HepG2 (cell line): ENCODE measurements at regions not wholly inside any gene's neighbourhood (a gene's known extent, or its start where the extent isn't known, plus 50 kb on each side); places are given as distances from the start of the nearest gene placed in this dataset.

Experiments used
- ARID5B ChIP-seq: IDR thresholded peaks from 2 replicates; pipeline ENCODE4 v1.4.0; 2020; ENCODE audit warnings: mild to moderate bottlenecking, missing genetic modification reagents
- ATF3 ChIP-seq: sonication (generic); formaldehyde crosslinking; IDR thresholded peaks from 2 replicates; pipeline ENCODE4 v1.4.0; 2020; ENCODE audit warnings: missing genetic modification reagents
- CC2D1A ChIP-seq: sonication (generic); formaldehyde crosslinking; IDR thresholded peaks from 2 replicates; pipeline ENCODE4 v1.8.1; 2023; ENCODE audit warnings: mild to moderate bottlenecking, missing genetic modification reagents
- E2F1 ChIP-seq: sonication (generic); formaldehyde crosslinking; IDR thresholded peaks from 2 replicates; pipeline ENCODE4 v1.5.0; 2020; ENCODE audit warnings: missing genetic modification reagents
- ELF3 ChIP-seq: IDR thresholded peaks from 2 replicates; pipeline ENCODE4 v1.6.1; 2016; ENCODE audit warnings: missing genetic modification reagents, missing compliant biosample characterization
- FOSL1 ChIP-seq: sonication (generic); formaldehyde crosslinking; IDR thresholded peaks from 2 replicates; pipeline ENCODE4 v1.9.0; 2021; ENCODE audit warnings: missing genetic modification reagents, borderline replicate concordance
- FOXP4 ChIP-seq: sonication (generic); formaldehyde crosslinking; IDR thresholded peaks from 2 replicates; pipeline ENCODE4 v1.4.0; 2020; ENCODE audit warnings: missing genetic modification reagents
- SUZ12 ChIP-seq: fragments of 150-350 bp; IDR thresholded peaks from 2 replicates; pipeline ENCODE4 v1.6.1; 2014; ENCODE audit warnings: low read depth, low read length
- TFDP1 ChIP-seq: IDR thresholded peaks from 2 replicates; pipeline ENCODE4 v1.6.1; 2016; ENCODE audit warnings: missing compliant biosample characterization, missing genetic modification reagents, borderline replicate concordance
- ZNF138 ChIP-seq: sonication (generic); formaldehyde crosslinking; IDR thresholded peaks from 2 replicates; pipeline ENCODE4 v1.5.0; 2020; ENCODE audit warnings: mild to moderate bottlenecking, low read depth, missing genetic modification reagents
- ZNF468 ChIP-seq: sonication (generic); formaldehyde crosslinking; IDR thresholded peaks from 2 replicates; pipeline ENCODE4 v1.8.0; 2022; ENCODE audit warnings: mild to moderate bottlenecking, moderate library complexity, missing genetic modification reagents
- ZNF768 ChIP-seq: sonication (generic); formaldehyde crosslinking; IDR thresholded peaks from 2 replicates; pipeline ENCODE4 v1.4.0; 2020; ENCODE audit warnings: missing genetic modification reagents
- TF ChIP-seq, protein P1 (sequence below): sonication (generic); formaldehyde crosslinking; IDR thresholded peaks from 2 replicates; pipeline ENCODE4 v1.4.0; 2020; ENCODE audit warnings: missing genetic modification reagents

DNA sequence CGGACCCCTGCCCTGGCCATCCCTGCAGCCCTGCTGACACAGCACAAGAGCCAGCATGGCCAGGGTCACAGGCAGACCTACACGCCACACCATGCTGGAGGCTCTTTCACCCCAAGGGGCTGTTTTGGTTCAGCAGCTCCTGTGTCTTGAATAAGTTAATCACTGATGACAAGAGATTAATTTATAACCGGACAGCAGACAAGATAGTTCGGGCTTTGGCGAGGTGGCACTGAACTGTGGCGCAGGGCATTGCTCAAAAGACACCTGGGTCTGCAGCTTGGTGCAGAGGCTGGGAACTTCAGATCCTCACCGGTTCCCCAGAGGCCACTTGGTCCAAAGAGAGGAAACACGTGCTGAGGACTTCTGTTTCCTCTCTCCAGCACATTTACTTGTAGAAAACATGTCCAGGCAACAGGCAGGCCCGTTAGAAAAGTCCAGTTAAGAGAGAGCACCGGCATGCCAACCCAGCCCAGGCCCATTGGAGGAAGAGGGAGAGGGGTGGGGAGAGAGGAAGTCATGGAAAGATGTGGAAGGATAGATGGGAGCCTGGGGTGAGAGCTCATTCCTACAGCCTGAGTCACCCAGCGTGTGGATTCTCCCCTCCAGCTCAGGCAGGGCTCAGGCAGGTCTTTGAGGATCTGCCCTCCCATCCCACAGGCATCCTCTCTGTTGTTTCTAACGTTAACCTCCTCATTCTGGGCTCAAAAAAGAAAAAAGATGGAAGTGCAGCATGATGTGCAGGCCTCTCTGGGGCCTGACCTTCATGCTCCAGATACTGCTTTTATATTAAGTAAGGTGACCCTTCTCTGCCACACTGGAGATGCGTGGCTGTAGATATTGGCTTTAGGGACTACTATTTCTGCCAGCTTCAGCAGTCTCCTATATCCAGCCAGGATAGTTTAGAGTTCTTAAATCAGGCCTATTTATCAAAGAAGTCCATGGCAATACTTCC lies 80.0 kb upstream of the HNF1B start (continued):
- TF ChIP-seq CC2D1A (CRISPR knock-in tag) (no peak), ELF3 (CRISPR knock-in tag) (peak; percentile 43; the same call in 1 of the 2 replicates), SUZ12 (no peak), FOXP4 (CRISPR knock-in tag) (no peak), ARID5B (0 out of 2 replicates have a peak, but pooled peaks have one; percentile 36), ATF3 (CRISPR knock-in tag) (peak; percentile 81), FOSL1 (CRISPR knock-in tag) (0 out of 2 replicates have a peak, but pooled peaks have one; percentile 25), TFDP1 (no peak), E2F1 (CRISPR knock-in tag) (no peak), ZNF468 (CRISPR knock-in tag) (no peak), ZNF768 (CRISPR knock-in tag) (0 out of 2 replicates have a peak, but pooled peaks have one; percentile 29), ZNF138 (CRISPR knock-in tag) (no peak)
- TF ChIP-seq, protein P1, sequence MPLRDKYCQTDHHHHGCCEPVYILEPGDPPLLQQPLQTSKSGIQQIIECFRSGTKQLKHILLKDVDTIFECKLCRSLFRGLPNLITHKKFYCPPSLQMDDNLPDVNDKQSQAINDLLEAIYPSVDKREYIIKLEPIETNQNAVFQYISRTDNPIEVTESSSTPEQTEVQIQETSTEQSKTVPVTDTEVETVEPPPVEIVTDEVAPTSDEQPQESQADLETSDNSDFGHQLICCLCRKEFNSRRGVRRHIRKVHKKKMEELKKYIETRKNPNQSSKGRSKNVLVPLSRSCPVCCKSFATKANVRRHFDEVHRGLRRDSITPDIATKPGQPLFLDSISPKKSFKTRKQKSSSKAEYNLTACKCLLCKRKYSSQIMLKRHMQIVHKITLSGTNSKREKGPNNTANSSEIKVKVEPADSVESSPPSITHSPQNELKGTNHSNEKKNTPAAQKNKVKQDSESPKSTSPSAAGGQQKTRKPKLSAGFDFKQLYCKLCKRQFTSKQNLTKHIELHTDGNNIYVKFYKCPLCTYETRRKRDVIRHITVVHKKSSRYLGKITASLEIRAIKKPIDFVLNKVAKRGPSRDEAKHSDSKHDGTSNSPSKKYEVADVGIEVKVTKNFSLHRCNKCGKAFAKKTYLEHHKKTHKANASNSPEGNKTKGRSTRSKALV (CRISPR knock-in tag): no peak
